Erythroblast (primary cell): ENCODE measurements at regions not wholly inside any gene's neighbourhood (a gene's known extent, or its start where the extent isn't known, plus 50 kb on each side); places are given as distances from the start of the nearest gene placed in this dataset.

Source experiments
- GATA1 ChIP-seq: IDR thresholded peaks from 2 replicates; pipeline ENCODE4 v1.6.1; 2011; ENCODE audit warnings: low read depth, mild to moderate bottlenecking, control low read depth, low read length, moderate library complexity
- POLR2A ChIP-seq: IDR thresholded peaks from 2 replicates; pipeline ENCODE4 v1.6.1; 2011; ENCODE audit warnings: mild to moderate bottlenecking, low read length

DNA sequence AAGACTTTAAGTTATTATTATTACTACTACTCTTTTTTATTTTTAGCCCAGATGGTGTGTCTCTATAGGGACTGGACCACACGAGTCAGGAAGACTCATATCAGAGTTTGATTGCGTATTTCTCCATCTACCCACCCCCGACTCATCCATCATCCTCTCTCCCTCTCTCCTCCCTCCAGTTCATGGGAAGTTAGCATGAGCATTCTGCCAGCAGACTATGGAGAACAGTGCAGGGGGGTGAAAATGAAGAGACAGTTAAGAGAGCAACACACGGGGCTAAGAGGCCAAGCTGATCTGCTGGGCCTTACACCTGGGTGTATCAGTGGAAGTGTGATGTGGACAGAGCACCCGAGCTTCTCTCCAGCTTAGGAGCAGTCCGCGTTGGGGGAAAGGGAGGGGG lies 95.0 kb downstream of the UQCRFS1 start:
- TF ChIP-seq GATA1 (no peak), POLR2A (no peak)
